Fibroblast of villous mesenchyme (primary cell): ENCODE measurements at regions not wholly inside any gene's neighbourhood (a gene's known extent, or its start where the extent isn't known, plus 50 kb on each side); places are given as distances from the start of the nearest gene placed in this dataset.

ENCODE experiments used
- DNase-seq: peaks from one replicate; pipeline ENCODE4 v3.0.0-alpha.2; 2010; ENCODE audit warnings: low read depth
- H3K4me3 ChIP-seq: 2 replicates; pipeline ENCODE4 v1.5.1; 2011; ENCODE audit warnings: low read depth, mild to moderate bottlenecking, low read length
- CTCF ChIP-seq: IDR thresholded peaks from 2 replicates; pipeline ENCODE4 v1.5.1; 2012; ENCODE audit warnings: low read depth, mild to moderate bottlenecking, low read length; ENCODE audit not compliant: insufficient read depth

DNA sequence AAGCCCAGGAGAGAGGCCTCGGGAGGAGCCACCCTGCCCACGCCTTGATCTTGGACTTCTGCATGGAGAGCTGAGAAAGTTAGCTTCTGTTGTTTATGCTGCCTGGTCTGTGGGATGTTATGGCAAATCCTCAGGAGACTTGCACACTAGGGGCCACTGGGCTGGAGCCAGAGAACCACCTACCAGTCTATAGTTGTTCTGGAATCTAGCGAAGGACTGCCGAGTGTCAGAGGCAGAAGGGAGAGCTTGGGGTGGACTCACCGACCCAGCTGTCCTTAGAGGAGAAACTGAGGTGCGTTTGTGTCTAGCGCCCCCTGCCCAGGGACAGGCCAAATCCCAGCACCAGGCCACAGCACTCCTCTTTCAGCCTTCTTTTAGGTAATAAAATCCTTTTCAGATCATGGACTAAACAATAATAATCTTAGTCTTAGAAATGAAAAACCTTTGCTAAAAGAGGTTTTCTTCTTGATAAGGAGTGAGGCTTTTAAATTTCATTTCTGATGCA is 398.7 kb upstream of the SALL3 start:
- no peak for TF ChIP-seq CTCF
- no peak overlapping the region for H3K4me3 ChIP-seq
- DNase-seq = no peak

DNA sequence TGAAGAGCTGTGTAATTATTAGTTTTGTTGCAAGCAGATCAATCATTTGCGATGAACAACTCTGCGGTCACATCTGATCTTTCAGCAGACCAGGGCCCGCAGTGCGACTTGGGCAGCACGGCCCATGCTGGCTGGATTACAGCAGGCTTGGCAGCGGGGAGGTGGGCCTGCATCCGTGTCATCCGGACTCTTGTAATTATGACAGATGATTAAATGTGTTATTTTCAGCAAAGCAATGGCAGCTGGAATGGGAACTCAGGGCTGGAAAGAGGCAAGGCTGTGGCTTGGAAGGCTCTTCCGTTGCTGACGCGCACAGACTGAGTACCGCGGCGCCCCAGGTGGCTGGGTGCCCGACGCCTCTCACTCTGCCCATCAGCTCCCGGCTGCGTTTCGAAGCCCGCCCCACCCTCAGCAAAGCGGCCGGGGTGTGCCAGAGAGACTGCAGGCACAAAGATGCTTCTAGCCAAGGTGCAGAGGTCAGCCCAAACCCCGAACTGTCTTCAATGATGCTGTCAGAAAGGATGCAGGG is 397.4 kb upstream of the SALL3 start:
- no peak for DNase-seq
- H3K4me3 ChIP-seq = no peak overlapping the region
- no peak for TF ChIP-seq CTCF

DNA sequence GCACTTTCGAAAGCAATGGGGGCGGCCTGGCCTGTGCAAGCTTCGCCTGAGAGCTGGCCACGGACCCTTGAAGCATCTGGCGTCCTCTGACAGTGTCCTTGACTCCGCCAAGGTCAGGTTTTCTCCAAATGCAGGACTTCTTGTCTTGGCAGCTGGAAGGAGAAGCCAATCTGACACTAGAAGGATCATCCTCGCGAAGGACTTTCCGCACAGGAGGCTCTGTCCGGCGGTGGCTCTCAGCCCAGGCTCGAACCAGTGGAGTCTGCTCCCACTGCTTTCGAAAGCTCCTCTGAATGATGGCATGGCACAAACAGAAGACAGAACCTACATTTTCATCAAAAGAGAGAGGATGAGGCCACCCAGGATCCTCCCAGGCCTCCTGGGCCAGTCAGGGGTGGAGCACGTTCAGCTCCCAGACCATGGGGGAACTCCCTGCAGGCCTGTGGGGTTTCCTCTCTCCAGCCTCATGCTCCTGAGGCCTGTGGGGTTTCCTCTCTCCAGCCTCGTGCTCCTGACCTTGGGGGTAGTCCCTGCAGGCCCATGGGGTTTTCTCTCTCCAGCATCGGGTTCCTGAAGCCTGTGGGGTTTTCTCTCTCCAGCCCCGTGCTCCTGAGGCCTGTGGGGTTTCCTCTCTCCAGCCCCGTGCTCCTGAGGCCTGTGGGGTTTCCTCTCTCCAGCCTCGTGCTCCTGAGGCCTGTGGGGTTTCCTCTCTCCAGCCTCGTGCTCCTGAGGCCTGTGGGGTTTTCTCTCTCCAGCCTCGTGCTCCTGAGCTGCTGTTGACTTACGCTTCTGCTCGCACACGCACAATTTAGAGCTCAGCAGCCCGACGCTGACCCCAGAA is 396.5 kb upstream of the SALL3 start:
- H3K4me3 ChIP-seq = no peak overlapping the region
- TF ChIP-seq CTCF = no peak

DNA sequence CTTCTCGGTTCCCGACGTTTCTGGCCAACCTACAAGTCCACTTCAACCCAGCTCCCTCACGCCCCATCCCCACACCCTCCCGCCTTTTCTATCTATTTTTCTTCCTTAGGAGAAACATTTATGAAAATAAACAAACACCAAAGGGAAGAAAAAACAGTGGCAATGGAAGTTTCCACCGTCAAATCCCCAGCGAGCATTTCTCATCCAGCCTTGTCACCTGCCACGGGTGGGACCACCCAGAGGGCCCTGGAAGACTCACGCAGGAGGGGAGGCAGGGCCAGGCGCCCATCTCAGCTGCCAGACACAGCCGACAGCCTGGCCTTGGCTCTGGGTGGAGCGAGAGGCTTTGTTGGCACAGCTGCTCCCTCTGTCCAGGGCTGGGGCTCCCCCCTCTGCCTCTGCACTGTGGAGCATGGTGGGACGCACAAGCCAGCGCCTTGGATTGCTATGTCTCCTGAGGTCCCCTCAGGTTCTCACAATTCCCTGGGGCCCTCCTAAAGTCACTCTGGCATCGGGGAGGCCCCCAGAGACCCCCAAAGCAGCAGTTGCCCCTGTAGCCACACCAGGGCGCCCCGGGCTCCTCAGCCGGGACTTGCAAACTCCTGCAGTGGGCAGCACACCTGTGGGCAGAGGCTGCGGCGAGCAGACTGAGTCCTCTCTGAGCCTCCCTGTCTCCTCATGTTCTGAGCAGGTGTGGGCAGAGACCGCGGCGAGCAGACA is 395.7 kb upstream of the SALL3 start:
- no peak overlapping the region for H3K4me3 ChIP-seq
- no peak for DNase-seq

More for the DNA sequence above, 396.5 kb upstream of the SALL3 start:
- DNase-seq = no peak

GRCh38 chr18:78584459-78585022 is 395.1 kb upstream of the SALL3 start:
- no peak overlapping the region for H3K4me3 ChIP-seq
- DNase-seq = no peak
- TF ChIP-seq CTCF = no peak

More for the DNA sequence above, 395.7 kb upstream of the SALL3 start:
- no peak for TF ChIP-seq CTCF

DNA sequence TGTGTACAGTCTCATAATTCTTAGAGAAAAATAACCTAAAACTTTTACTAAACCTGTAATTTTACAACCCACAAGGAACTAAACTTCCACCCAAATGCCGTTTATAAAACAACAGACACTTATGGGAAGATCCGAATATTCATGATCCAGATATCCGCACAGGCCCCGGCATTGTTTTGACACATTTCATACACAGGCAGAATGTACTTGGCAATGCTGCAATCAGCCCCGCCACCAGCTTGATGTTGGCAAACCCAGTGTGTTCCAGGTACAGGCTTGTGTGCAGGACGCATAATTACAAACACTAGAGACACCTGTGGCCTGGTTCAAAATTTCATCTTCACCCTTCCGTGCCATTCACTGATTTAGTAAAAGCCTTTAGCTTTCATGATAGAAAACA is 393.0 kb upstream of the SALL3 start:
- no peak for TF ChIP-seq CTCF
- no peak overlapping the region for H3K4me3 ChIP-seq
- DNase-seq = no peak
